GM12873 (cell line): ENCODE measurements at regions not wholly inside any gene's neighbourhood (a gene's known extent, or its start where the extent isn't known, plus 50 kb on each side); places are given as distances from the start of the nearest gene placed in this dataset.

Experiments used
- CTCF ChIP-seq: IDR thresholded peaks from 2 replicates; pipeline ENCODE4 v1.5.1; 2012; ENCODE audit warnings: low read depth, mild to moderate bottlenecking, moderate library complexity, low read length, control low read depth; ENCODE audit not compliant: insufficient read depth; ENCODE audit errors: missing control alignments

- no peak for TF ChIP-seq CTCF
These were observed 117.7 kb upstream of the MPDZ start for GRCh38 chr9:13397220-13397619.

- no peak for TF ChIP-seq CTCF
These were observed 116.9 kb upstream of the MPDZ start for GRCh38 chr9:13396418-13396817.

GRCh38 chr9:13395156-13395555 lies 115.7 kb upstream of the MPDZ start:
- no peak for TF ChIP-seq CTCF

GRCh38 chr9:13388157-13388556 lies 108.7 kb upstream of the MPDZ start:
- no peak for TF ChIP-seq CTCF

- no peak for TF ChIP-seq CTCF
These were observed 108.2 kb upstream of the MPDZ start for GRCh38 chr9:13387734-13388067.

- no peak for TF ChIP-seq CTCF
These were observed 107.6 kb upstream of the MPDZ start for GRCh38 chr9:13386935-13387733.

- no peak for TF ChIP-seq CTCF
These were observed 106.8 kb upstream of the MPDZ start for GRCh38 chr9:13386316-13386715.

GRCh38 chr9:13383855-13384254 lies 104.4 kb upstream of the MPDZ start:
- no peak for TF ChIP-seq CTCF
